ENCODE measurements at regions not wholly inside any gene's neighbourhood (a gene's known extent, or its start where the extent isn't known, plus 50 kb on each side); places are given as distances from the start of the nearest gene placed in this dataset.

DNA sequence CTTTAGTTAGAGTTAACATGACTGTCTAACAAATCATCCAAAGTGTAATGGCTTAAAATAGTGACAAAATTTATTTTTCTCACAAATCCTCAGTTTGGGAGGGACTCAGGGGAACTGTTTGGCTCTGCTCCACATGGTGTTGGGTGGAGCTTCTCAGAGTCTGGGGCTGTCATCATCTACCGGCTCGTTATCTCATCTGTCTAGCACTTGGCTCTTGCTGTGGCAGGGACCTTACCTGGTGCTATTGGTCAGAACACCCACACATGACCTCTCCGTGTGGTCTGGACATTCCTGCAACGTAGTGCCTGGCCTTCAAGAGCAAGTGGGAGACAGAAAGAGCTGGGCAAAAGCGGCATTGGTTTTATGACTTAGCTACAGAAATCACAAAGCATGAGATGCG, 866.9 kb upstream of the FRG1 start:
- TF ChIP-seq, protein P1, sequence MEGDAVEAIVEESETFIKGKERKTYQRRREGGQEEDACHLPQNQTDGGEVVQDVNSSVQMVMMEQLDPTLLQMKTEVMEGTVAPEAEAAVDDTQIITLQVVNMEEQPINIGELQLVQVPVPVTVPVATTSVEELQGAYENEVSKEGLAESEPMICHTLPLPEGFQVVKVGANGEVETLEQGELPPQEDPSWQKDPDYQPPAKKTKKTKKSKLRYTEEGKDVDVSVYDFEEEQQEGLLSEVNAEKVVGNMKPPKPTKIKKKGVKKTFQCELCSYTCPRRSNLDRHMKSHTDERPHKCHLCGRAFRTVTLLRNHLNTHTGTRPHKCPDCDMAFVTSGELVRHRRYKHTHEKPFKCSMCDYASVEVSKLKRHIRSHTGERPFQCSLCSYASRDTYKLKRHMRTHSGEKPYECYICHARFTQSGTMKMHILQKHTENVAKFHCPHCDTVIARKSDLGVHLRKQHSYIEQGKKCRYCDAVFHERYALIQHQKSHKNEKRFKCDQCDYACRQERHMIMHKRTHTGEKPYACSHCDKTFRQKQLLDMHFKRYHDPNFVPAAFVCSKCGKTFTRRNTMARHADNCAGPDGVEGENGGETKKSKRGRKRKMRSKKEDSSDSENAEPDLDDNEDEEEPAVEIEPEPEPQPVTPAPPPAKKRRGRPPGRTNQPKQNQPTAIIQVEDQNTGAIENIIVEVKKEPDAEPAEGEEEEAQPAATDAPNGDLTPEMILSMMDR (conservative IDR thresholded peaks at IDR 0.05 in 1 of 2, IDR thresholded peaks at IDR 0.05 in 1 of 2; ENCODE audit: low read depth in 1 of 2, low read length in 2 of 2), result no peak
- no peak for TF ChIP-seq EZH2 (IDR thresholded peaks at IDR 0.05; ENCODE audit: low read length, missing control alignments)

Data from fibroblast of lung (primary cell).